ENCODE measurements at regions not wholly inside any gene's neighbourhood (a gene's known extent, or its start where the extent isn't known, plus 50 kb on each side); places are given as distances from the start of the nearest gene placed in this dataset.
"Not testable (repeated sequence)": the region's sequence is repeated elsewhere in the genome, so short reads cannot be mapped to it uniquely, and the experiment has no call there.

GRCh38 chr1:41977326-41977725 is 58.6 kb upstream of the HIVEP3 start:
- TF ChIP-seq, protein P1, sequence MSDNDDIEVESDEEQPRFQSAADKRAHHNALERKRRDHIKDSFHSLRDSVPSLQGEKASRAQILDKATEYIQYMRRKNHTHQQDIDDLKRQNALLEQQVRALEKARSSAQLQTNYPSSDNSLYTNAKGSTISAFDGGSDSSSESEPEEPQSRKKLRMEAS (IDR thresholded peaks at IDR 0.05; ENCODE audit: low read depth, low read length): no peak
- TF ChIP-seq POLR2A (IDR thresholded peaks at IDR 0.05; ENCODE audit: extremely low read depth, insufficient read length) (no peak), MYC (IDR thresholded peaks at IDR 0.05; ENCODE audit: low read depth, low read length) (no peak)
- TF ChIP-seq, protein P2, sequence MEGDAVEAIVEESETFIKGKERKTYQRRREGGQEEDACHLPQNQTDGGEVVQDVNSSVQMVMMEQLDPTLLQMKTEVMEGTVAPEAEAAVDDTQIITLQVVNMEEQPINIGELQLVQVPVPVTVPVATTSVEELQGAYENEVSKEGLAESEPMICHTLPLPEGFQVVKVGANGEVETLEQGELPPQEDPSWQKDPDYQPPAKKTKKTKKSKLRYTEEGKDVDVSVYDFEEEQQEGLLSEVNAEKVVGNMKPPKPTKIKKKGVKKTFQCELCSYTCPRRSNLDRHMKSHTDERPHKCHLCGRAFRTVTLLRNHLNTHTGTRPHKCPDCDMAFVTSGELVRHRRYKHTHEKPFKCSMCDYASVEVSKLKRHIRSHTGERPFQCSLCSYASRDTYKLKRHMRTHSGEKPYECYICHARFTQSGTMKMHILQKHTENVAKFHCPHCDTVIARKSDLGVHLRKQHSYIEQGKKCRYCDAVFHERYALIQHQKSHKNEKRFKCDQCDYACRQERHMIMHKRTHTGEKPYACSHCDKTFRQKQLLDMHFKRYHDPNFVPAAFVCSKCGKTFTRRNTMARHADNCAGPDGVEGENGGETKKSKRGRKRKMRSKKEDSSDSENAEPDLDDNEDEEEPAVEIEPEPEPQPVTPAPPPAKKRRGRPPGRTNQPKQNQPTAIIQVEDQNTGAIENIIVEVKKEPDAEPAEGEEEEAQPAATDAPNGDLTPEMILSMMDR (IDR thresholded peaks at IDR 0.05; ENCODE audit: low read depth, low read length): no peak
- no peak overlapping the region for H3K4me3 ChIP-seq (ENCODE audit: low read depth, low read length)
- no peak for DNase-seq (ENCODE audit: low read depth)

GRCh38 chr1:41976671-41977070 is 57.9 kb upstream of the HIVEP3 start:
- DNase-seq (ENCODE audit: low read depth): no peak
- TF ChIP-seq MYC (IDR thresholded peaks at IDR 0.05; ENCODE audit: low read depth, low read length) (no peak), POLR2A (IDR thresholded peaks at IDR 0.05; ENCODE audit: extremely low read depth, insufficient read length) (no peak)
- TF ChIP-seq, protein P1 (IDR thresholded peaks at IDR 0.05; ENCODE audit: low read depth, low read length): no peak
- TF ChIP-seq, protein P2 (IDR thresholded peaks at IDR 0.05; ENCODE audit: low read depth, low read length): no peak
- no peak overlapping the region for H3K4me3 ChIP-seq (ENCODE audit: low read depth, low read length)

- TF ChIP-seq POLR2A (IDR thresholded peaks at IDR 0.05; ENCODE audit: extremely low read depth, insufficient read length) (no peak), MYC (IDR thresholded peaks at IDR 0.05; ENCODE audit: low read depth, low read length) (no peak)
- TF ChIP-seq, protein P2 (IDR thresholded peaks at IDR 0.05; ENCODE audit: low read depth, low read length): no peak
- TF ChIP-seq, protein P1 (IDR thresholded peaks at IDR 0.05; ENCODE audit: low read depth, low read length): no peak
- no peak overlapping the region for H3K4me3 ChIP-seq (ENCODE audit: low read depth, low read length)
- no peak for DNase-seq (ENCODE audit: low read depth)
These were observed 57.3 kb upstream of the HIVEP3 start for GRCh38 chr1:41975850-41976569.

- DNase-seq (ENCODE audit: low read depth): no peak
- H3K4me3 ChIP-seq (ENCODE audit: low read depth, low read length): no peak overlapping the region
- TF ChIP-seq, protein P1 (IDR thresholded peaks at IDR 0.05; ENCODE audit: low read depth, low read length): no peak
These were observed 56.4 kb upstream of the HIVEP3 start for GRCh38 chr1:41975121-41975520.

- H3K4me3 ChIP-seq (ENCODE audit: low read depth, low read length); DNase-seq (ENCODE audit: low read depth): not testable (repeated sequence)
These were observed 49.8 kb upstream of the HIVEP3 start for GRCh38 chr1:41968557-41968956.
